AG08395 (cell line): ENCODE measurements at regions not wholly inside any gene's neighbourhood (a gene's known extent, or its start where the extent isn't known, plus 50 kb on each side); places are given as distances from the start of the nearest gene placed in this dataset.
"Not testable (repeated sequence)": the region's sequence is repeated elsewhere in the genome, so short reads cannot be mapped to it uniquely, and the experiment has no call there.

ENCODE experiments used
- DNase-seq: peaks from one replicate; pipeline ENCODE4 v3.0.0; 2012; ENCODE audit warnings: mixed read lengths, low spot score

GRCh38 chr13:22893777-22894176 lies 287.0 kb upstream of the SGCG start:
- no peak for DNase-seq

- no peak for DNase-seq
These were observed 283.0 kb upstream of the SGCG start for GRCh38 chr13:22897571-22898314.

DNA sequence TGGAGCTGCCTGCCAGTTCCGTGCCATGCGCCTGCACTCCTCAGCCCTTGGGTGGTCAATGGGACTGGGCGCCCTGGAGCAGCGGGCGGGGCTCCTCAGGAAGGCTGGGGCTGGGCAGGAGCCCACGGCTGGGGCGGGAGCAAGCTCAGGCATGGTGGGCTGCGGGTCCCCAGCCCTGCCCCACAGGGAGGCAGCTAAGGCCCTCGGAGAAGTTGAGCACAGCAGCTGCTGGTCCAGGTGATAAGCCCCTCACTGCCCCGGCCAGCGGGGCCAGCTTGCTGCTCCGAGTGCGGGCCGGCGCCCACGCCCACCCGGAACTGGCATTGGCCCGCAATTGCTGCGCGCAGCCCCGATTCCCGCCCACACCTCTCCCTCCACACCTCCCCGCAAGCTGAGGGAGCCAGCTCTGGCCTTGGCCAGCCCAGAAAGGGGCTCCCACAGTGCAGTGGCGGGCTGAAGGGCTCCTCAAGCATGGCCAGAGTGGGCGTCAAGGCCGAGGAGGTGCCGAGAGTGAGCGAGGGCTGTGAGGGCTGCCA lies 280.3 kb upstream of the SGCG start:
- not testable (repeated sequence) for DNase-seq

GRCh38 chr13:22903301-22903700 lies 277.5 kb upstream of the SGCG start:
- DNase-seq = no peak

DNA sequence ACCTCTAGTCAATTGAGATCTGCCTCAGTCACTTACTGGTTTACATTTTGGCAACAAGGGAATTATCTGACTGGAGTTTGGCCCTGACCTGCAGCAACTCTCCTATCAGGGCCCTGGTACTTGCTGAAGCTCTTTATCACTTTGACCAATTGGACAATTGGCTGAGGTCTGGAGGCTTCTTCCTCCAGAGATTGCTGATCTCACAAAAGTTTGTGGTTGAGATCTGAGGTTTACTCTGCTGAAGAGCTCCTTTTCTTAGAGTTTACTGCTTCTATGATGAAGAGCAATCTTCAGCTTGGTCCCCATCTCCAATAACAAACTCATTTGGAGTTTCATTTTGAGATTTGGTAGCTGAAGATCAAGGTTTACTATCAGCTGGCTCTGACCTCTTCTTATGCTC lies 276.9 kb upstream of the SGCG start:
- no peak for DNase-seq

GRCh38 chr13:22915442-22916082 lies 265.2 kb upstream of the SGCG start:
- peak; percentile 41 for DNase-seq

DNA sequence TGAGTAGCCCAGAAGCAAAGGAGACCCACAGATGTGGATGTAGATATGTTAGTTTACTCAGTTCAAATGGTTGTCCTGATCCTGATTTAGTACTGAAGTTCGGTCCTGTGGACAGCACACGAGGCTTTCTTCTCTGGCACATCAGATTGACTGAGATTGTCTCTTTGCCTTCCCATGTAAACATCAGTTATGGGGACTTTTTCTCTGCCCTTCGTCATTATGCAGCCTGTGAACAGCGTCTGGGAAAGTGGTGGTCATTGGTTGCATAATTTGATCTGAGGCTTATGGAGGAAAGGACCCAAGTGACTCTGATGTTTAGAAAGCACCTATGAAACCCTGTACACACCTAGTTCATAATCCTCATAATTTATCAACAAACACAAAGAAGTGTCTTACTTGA lies 264.5 kb upstream of the SGCG start:
- not testable (repeated sequence) for DNase-seq

GRCh38 chr13:22925881-22926747 lies 254.7 kb upstream of the SGCG start:
- DNase-seq = peak; percentile 25

DNA sequence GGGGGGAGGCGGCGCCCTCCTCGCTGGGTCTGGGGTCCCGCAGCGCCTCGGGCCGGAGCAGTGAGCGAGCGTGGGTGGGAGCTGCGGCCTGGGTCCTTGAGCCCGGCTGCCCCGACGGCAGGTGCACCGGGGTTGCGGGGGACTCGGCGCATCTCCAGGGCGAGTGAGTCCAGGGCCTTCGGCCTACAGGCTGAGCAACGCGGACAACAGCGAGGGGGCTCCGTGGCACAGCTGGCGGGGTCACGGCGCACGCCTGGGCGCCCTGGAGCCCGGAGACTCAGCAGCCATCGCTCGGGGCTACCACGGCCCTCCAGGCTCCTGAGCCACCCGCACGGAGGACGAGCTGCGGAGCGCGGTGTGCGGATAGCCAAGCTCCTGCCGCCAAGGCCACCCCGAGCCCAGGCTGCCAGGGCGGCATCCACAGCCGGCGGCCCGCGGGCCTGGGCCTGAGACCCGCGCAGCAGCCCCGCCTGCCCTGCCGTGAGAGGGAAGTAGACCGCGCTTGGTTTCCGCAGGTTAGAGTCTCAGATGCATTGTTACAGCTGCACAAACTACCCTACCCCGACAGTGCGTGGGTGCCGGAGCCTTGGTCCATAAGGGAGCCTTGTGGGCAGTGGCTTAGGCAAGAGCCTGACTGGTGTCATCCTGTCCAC lies 253.9 kb upstream of the SGCG start:
- DNase-seq = no peak

DNA sequence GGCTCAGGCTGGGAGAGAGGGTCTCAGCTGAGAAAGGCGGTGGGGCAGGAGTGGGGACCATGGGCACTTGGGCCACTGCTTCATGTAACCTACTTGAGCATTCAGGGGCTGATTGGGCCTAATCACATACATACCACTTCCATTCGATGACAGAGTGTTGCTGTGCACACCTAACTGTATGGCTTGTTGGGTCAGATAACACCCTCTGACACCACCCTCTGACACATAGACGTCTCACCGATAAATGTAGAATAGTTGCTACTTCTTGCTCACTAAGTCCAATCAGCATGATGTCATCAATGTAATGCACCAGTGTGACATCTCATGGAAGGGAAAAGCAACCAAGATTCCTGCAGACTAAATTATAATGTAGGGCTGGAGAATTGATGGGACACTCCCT lies 252.9 kb upstream of the SGCG start:
- not testable (repeated sequence) for DNase-seq

DNA sequence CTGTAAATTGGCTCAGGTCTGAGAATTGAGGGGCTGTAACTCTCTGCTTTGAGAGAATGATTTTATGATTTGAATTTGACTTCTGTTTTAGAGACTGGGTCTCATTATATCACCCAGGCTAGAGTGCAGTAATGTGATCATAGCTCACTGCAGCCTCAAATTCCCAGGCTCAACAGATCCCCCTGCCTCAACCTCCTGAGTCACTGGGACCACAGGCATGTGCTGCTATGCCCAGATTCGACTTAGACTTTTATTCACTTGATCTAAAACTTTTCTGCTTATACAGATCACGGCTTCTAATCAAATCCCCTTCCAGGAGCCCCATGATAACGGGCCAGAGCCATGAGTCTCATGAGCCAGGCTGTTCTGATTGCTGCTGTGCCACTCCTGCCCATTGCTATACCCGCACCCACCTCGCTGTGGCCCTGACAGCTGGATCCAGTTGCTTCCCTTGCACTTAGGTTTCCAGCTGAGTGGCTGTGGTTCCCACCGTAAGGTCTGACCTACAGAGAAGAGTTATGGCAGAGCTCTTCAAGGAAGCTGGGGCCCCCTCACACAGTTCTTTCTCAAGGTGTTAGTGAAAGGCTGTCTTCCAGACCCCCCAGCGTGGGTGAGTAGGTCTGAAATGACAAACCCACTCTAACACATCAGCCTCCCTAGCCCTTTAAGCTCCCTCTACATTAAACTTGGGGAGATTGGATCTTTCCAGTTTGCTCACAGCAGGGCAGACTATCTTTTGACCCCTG lies 251.2 kb upstream of the SGCG start:
- no peak for DNase-seq

DNA sequence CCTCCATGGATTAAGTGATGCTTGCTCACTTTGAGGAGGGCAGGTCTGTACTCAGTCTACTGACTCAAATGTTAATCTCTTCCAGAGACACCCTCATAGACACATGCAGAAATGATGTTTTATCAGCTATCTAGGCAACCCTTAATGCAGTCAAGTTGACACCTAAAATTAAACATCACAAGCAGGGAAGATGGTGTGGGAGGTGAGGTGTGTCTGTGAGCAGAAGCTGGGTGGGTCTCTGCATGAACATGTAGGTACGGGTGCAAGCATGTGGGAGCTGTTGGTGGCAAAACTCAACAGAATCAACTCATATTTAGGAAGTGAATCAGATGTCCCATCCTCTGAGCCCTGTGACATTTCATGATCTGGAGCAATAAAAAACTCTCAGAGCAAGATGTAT lies 249.2 kb upstream of the SGCG start:
- DNase-seq = no peak

- not testable (repeated sequence) for DNase-seq
These were observed 248.0 kb upstream of the SGCG start for GRCh38 chr13:22932632-22933412.

DNA sequence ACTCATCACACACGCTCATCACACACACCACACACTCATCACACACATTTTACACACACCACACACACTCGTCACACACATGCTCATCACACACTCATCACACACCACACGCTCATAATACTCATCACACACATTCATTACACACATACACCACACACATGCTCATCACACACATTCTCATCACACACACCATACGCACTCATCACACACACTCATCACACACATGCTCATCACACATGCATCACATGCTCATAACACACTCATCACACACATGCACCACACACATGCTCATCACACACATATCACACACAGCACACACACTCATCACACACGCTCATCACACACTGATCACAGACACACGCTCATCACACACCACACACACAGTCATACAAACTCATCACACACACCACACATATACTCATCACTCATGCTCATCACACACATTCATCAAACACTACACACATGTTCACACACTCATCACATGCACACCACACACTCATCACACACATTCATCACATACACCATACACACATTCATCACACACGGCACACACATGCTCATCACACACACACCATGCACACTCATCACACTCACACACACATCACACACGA lies 247.1 kb upstream of the SGCG start:
- no peak for DNase-seq

- DNase-seq = no peak
These were observed 245.8 kb upstream of the SGCG start for GRCh38 chr13:22934744-22935523.

- no peak for DNase-seq
These were observed 244.6 kb upstream of the SGCG start for GRCh38 chr13:22936228-22936627.

GRCh38 chr13:22937241-22937640 lies 243.5 kb upstream of the SGCG start:
- no peak for DNase-seq

- DNase-seq = no peak
These were observed 242.8 kb upstream of the SGCG start for GRCh38 chr13:22937953-22938352.

GRCh38 chr13:22938576-22938975 lies 242.2 kb upstream of the SGCG start:
- DNase-seq = no peak
